ENCODE measurements at regions not wholly inside any gene's neighbourhood (a gene's known extent, or its start where the extent isn't known, plus 50 kb on each side); places are given as distances from the start of the nearest gene placed in this dataset.

- TF ChIP-seq ZFP30 (CRISPR knock-in tag; IDR thresholded peaks at IDR 0.05) = no peak
- no peak for TF ChIP-seq RARB (CRISPR knock-in tag; IDR thresholded peaks at IDR 0.05)
- no peak for TF ChIP-seq PATZ1 (CRISPR knock-in tag; IDR thresholded peaks at IDR 0.05; ENCODE audit: borderline replicate concordance)
- no peak for TF ChIP-seq ZNF565 (CRISPR knock-in tag; conservative IDR thresholded peaks at IDR 0.05; ENCODE audit: low read depth)
- no peak for TF ChIP-seq POU6F1 (CRISPR knock-in tag; IDR thresholded peaks at IDR 0.05; ENCODE audit: borderline replicate concordance, low read depth)
- TF ChIP-seq ARNTL (CRISPR knock-in tag; IDR thresholded peaks at IDR 0.05; ENCODE audit: borderline replicate concordance, low read depth) = no peak
- TF ChIP-seq BACH2 (CRISPR knock-in tag; IDR thresholded peaks at IDR 0.05; ENCODE audit: borderline replicate concordance) = no peak
- TF ChIP-seq ZFP3 (CRISPR knock-in tag; IDR thresholded peaks at IDR 0.05) = no peak
- TF ChIP-seq CREB5 (CRISPR knock-in tag; IDR thresholded peaks at IDR 0.05; ENCODE audit: low read depth) = no peak
- no peak for TF ChIP-seq ZNF70 (CRISPR knock-in tag; IDR thresholded peaks at IDR 0.05)
- no peak for TF ChIP-seq CSDC2 (CRISPR knock-in tag; IDR thresholded peaks at IDR 0.05)
These were observed 537.1 kb upstream of the ST8SIA4 start for GRCh38 chr5:101440173-101440572.
